HepG2 (cell line): ENCODE measurements at regions not wholly inside any gene's neighbourhood (a gene's known extent, or its start where the extent isn't known, plus 50 kb on each side); places are given as distances from the start of the nearest gene placed in this dataset.

Experiments
- CEBPG ChIP-seq: IDR thresholded peaks from 2 replicates; pipeline ENCODE4 v1.6.1; 2016
- CREM ChIP-seq, 2 experiments: sonication (generic) in 1 of 2; formaldehyde crosslinking in 1 of 2; IDR thresholded peaks; 2 replicates each; pipeline versions ENCODE4 v1.4.0 to v1.6.1; 2016 to 2020; ENCODE audit warnings: antibody characterized with exemption in 1 of 2, mild to moderate bottlenecking in 1 of 2, missing genetic modification reagents in 1 of 2
- FOXP1 ChIP-seq, 2 experiments: fragments of 450-650 bp in 1 of 2; IDR thresholded peaks; 2 replicates each; pipeline ENCODE4 v1.6.1; 2017 to 2018; ENCODE audit warnings: antibody characterized with exemption in 1 of 2
- GABPB1 ChIP-seq: IDR thresholded peaks from 2 replicates; pipeline ENCODE4 v1.6.1; 2016; ENCODE audit warnings: mild to moderate bottlenecking, missing genetic modification reagents, moderate library complexity, missing compliant biosample characterization
- GZF1 ChIP-seq: sonication (generic); formaldehyde crosslinking; IDR thresholded peaks from 2 replicates; pipeline ENCODE4 v1.5.1; 2020; ENCODE audit warnings: mild to moderate bottlenecking, missing genetic modification reagents
- HDAC1 ChIP-seq: sonication (generic); formaldehyde crosslinking; IDR thresholded peaks from 2 replicates; pipeline ENCODE4 v1.5.1; 2020; ENCODE audit warnings: mild to moderate bottlenecking, missing genetic modification reagents
- HDAC2 ChIP-seq: sonication (generic); formaldehyde crosslinking; IDR thresholded peaks from 2 replicates; pipeline ENCODE4 v1.4.0; 2020; ENCODE audit warnings: missing genetic modification reagents
- HOXA5 ChIP-seq: sonication (generic); formaldehyde crosslinking; IDR thresholded peaks from 2 replicates; pipeline ENCODE4 v1.4.0; 2020; ENCODE audit warnings: missing genetic modification reagents
- KDM6A ChIP-seq: IDR thresholded peaks from 2 replicates; pipeline ENCODE4 v1.6.1; 2016; ENCODE audit warnings: low read depth
- MED1 ChIP-seq: sonication (generic); formaldehyde crosslinking; IDR thresholded peaks from 2 replicates; pipeline ENCODE4 v1.4.0; 2020; ENCODE audit warnings: missing genetic modification reagents
- MEIS1 ChIP-seq: sonication (generic); formaldehyde crosslinking; IDR thresholded peaks from 2 replicates; pipeline ENCODE4 v1.9.0; 2021; ENCODE audit warnings: mild to moderate bottlenecking, missing genetic modification reagents, moderate library complexity, borderline replicate concordance
- MIXL1 ChIP-seq: IDR thresholded peaks from 2 replicates; pipeline ENCODE4 v1.6.1; 2016
- NONO ChIP-seq, 2 experiments: fragments of 450-650 bp in 1 of 2; sonication (generic) in 1 of 2; formaldehyde crosslinking in 1 of 2; IDR thresholded peaks in 1 of 2; conservative IDR thresholded peaks in 1 of 2; 2 replicates each; pipeline versions ENCODE4 v1.6.1 to v1.8.0; 2017 to 2022; ENCODE audit warnings: mild to moderate bottlenecking in 1 of 2, missing genetic modification reagents in 1 of 2, moderate library complexity in 1 of 2
- NR2F1 ChIP-seq, 2 experiments: fragments of 450-650 bp in 1 of 2; formaldehyde crosslinking in 1 of 2; IDR thresholded peaks; 2 replicates each; pipeline versions ENCODE4 v1.5.0 to v1.6.1; 2016 to 2020; ENCODE audit warnings: mild to moderate bottlenecking in 1 of 2, missing compliant biosample characterization in 1 of 2, missing genetic modification reagents in 1 of 2, moderate library complexity in 1 of 2
- ONECUT2 ChIP-seq: sonication (generic); formaldehyde crosslinking; IDR thresholded peaks from 2 replicates; pipeline ENCODE4 v1.4.0; 2020; ENCODE audit warnings: missing genetic modification reagents
- SALL2 ChIP-seq: sonication (generic); formaldehyde crosslinking; IDR thresholded peaks from 2 replicates; pipeline ENCODE4 v1.8.1; 2023; ENCODE audit warnings: mild to moderate bottlenecking, missing genetic modification reagents, inconsistent platforms
- SOX6 ChIP-seq, 2 experiments: fragments of 450-650 bp in 1 of 2; sonication (generic) in 1 of 2; formaldehyde crosslinking in 1 of 2; IDR thresholded peaks; 2 replicates each; pipeline versions ENCODE4 v1.4.0 to v1.6.1; 2017 to 2020; ENCODE audit warnings: antibody characterized with exemption in 1 of 2, mild to moderate bottlenecking in 1 of 2, missing genetic modification reagents in 1 of 2
- TBX3 ChIP-seq: fragments of 450-650 bp; IDR thresholded peaks from 2 replicates; pipeline ENCODE4 v1.6.1; 2017; ENCODE audit warnings: antibody characterized with exemption, mild to moderate bottlenecking, inconsistent platforms, borderline replicate concordance
- TCF7 ChIP-seq: sonication (generic); IDR thresholded peaks from 2 replicates; pipeline ENCODE4 v1.6.1; 2016; ENCODE audit warnings: antibody characterized with exemption, low read depth
- TEAD3 ChIP-seq: optimal IDR thresholded peaks from 2 replicates; pipeline ENCODE3; 2016; ENCODE audit warnings: borderline replicate concordance
- ZNF33A ChIP-seq: sonication (generic); formaldehyde crosslinking; IDR thresholded peaks from 2 replicates; pipeline ENCODE4 v1.5.1; 2020; ENCODE audit warnings: missing genetic modification reagents, mild to moderate bottlenecking, moderate library complexity, borderline replicate concordance
- ZSCAN29 ChIP-seq: sonication (generic); formaldehyde crosslinking; conservative IDR thresholded peaks from 2 replicates; pipeline ENCODE4 v1.4.0; 2020; ENCODE audit warnings: mild to moderate bottlenecking, missing genetic modification reagents
- TF ChIP-seq, protein P1 (sequence below): sonication (generic); formaldehyde crosslinking; IDR thresholded peaks from 2 replicates; pipeline ENCODE4 v1.4.0; 2020; ENCODE audit warnings: missing genetic modification reagents, mild to moderate bottlenecking, borderline replicate concordance
- TF ChIP-seq, protein P2 (sequence below): sonication (generic); formaldehyde crosslinking; conservative IDR thresholded peaks from 2 replicates; pipeline ENCODE4 v1.8.1; 2023; ENCODE audit warnings: missing genetic modification reagents
- TF ChIP-seq, protein P3 (sequence below): sonication (generic); formaldehyde crosslinking; IDR thresholded peaks from 2 replicates; pipeline ENCODE4 v1.4.0; 2020; ENCODE audit warnings: missing genetic modification reagents

DNA sequence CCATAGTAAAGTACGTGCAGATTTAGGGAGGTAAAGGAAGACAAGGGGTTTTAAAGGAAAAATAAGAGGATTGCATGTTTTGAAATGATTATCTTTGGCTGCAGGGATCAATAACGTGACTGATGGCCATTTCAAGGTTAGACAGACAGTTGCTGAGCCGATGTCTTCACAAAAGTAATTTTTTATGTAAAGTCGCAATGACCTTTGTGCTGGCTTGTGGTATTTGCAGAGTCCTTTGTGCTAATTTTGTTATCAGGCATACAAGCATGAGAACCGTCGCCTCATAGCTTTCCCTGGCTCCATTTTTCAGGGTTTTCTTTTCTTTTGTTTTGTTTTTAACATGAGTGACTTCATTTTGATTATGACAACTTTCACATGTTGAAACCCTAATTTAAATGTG, 605.7 kb upstream of the GJE1 start (continued):
- TF ChIP-seq, protein P1, sequence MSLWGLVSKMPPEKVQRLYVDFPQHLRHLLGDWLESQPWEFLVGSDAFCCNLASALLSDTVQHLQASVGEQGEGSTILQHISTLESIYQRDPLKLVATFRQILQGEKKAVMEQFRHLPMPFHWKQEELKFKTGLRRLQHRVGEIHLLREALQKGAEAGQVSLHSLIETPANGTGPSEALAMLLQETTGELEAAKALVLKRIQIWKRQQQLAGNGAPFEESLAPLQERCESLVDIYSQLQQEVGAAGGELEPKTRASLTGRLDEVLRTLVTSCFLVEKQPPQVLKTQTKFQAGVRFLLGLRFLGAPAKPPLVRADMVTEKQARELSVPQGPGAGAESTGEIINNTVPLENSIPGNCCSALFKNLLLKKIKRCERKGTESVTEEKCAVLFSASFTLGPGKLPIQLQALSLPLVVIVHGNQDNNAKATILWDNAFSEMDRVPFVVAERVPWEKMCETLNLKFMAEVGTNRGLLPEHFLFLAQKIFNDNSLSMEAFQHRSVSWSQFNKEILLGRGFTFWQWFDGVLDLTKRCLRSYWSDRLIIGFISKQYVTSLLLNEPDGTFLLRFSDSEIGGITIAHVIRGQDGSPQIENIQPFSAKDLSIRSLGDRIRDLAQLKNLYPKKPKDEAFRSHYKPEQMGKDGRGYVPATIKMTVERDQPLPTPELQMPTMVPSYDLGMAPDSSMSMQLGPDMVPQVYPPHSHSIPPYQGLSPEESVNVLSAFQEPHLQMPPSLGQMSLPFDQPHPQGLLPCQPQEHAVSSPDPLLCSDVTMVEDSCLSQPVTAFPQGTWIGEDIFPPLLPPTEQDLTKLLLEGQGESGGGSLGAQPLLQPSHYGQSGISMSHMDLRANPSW (CRISPR knock-in tag): peak; percentile 41; the same call in 1 of the 2 replicates
- TF ChIP-seq ZNF33A (CRISPR knock-in tag) (no peak), FOXP1 (IDR thresholded peaks at IDR 0.05) (no peak), FOXP1 (CRISPR knock-in tag; IDR thresholded peaks at IDR 0.05) (peak; percentile 56; the same call in 1 of the 2 replicates), TCF7 (peak; percentile 31; the same call in 1 of the 2 replicates), MEIS1 (CRISPR knock-in tag) (peak; percentile 56; the same call in 1 of the 2 replicates), HDAC1 (CRISPR knock-in tag) (peak; percentile 47; the same call in 1 of the 2 replicates), ONECUT2 (CRISPR knock-in tag) (peak; percentile 93), HDAC2 (CRISPR knock-in tag) (peak; percentile 71), MED1 (CRISPR knock-in tag) (peak; percentile 79), CREM (IDR thresholded peaks at IDR 0.05) (peak; percentile 63), CREM (CRISPR knock-in tag; IDR thresholded peaks at IDR 0.05) (no peak), HOXA5 (CRISPR knock-in tag) (peak; percentile 92), ZSCAN29 (no peak), SOX6 (IDR thresholded peaks at IDR 0.05) (no peak), SOX6 (CRISPR knock-in tag; IDR thresholded peaks at IDR 0.05) (peak; percentile 93), GZF1 (CRISPR knock-in tag) (no peak), SALL2 (CRISPR knock-in tag) (0 out of 2 replicates have a peak, but pooled peaks have one; percentile 32), CEBPG (CRISPR knock-in tag) (peak; percentile 39; the same call in 1 of the 2 replicates), GABPB1 (CRISPR knock-in tag) (0 out of 2 replicates have a peak, but pooled peaks have one; percentile 13), NR2F1 (CRISPR knock-in tag; IDR thresholded peaks at IDR 0.05) (peak in 1 of 2 experiments; percentile 34; a peak in 1 of 4 replicates), KDM6A (CRISPR knock-in tag) (peak; percentile 73), MIXL1 (CRISPR knock-in tag) (peak; percentile 97), TEAD3 (peak; percentile 71), TBX3 (peak; percentile 76; the same call in 1 of the 2 replicates), NONO (IDR thresholded peaks at IDR 0.05) (no peak), NONO (CRISPR knock-in tag; conservative IDR thresholded peaks at IDR 0.05) (0 out of 2 replicates have a peak, but pooled peaks have one; percentile 24)
- TF ChIP-seq, protein P2, sequence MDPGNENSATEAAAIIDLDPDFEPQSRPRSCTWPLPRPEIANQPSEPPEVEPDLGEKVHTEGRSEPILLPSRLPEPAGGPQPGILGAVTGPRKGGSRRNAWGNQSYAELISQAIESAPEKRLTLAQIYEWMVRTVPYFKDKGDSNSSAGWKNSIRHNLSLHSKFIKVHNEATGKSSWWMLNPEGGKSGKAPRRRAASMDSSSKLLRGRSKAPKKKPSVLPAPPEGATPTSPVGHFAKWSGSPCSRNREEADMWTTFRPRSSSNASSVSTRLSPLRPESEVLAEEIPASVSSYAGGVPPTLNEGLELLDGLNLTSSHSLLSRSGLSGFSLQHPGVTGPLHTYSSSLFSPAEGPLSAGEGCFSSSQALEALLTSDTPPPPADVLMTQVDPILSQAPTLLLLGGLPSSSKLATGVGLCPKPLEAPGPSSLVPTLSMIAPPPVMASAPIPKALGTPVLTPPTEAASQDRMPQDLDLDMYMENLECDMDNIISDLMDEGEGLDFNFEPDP: 0 out of 2 replicates have a peak, but pooled peaks have one; percentile 50
- TF ChIP-seq, protein P3, sequence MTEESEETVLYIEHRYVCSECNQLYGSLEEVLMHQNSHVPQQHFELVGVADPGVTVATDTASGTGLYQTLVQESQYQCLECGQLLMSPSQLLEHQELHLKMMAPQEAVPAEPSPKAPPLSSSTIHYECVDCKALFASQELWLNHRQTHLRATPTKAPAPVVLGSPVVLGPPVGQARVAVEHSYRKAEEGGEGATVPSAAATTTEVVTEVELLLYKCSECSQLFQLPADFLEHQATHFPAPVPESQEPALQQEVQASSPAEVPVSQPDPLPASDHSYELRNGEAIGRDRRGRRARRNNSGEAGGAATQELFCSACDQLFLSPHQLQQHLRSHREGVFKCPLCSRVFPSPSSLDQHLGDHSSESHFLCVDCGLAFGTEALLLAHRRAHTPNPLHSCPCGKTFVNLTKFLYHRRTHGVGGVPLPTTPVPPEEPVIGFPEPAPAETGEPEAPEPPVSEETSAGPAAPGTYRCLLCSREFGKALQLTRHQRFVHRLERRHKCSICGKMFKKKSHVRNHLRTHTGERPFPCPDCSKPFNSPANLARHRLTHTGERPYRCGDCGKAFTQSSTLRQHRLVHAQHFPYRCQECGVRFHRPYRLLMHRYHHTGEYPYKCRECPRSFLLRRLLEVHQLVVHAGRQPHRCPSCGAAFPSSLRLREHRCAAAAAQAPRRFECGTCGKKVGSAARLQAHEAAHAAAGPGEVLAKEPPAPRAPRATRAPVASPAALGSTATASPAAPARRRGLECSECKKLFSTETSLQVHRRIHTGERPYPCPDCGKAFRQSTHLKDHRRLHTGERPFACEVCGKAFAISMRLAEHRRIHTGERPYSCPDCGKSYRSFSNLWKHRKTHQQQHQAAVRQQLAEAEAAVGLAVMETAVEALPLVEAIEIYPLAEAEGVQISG (CRISPR knock-in tag): no peak
